Stimulated activated CD8-positive, alpha-beta memory T cell treated with anti-CD3 and anti-CD28 coated beads, Interleukin-15, amount 100 ng/mL, for 24 hours (primary cell): ENCODE measurements at regions not wholly inside any gene's neighbourhood (a gene's known extent, or its start where the extent isn't known, plus 50 kb on each side); places are given as distances from the start of the nearest gene placed in this dataset.
"Not testable (repeated sequence)": the region's sequence is repeated elsewhere in the genome, so short reads cannot be mapped to it uniquely, and the experiment has no call there.

Experiments used
- DNase-seq: peaks from one replicate; pipeline ENCODE4 v3.0.0-alpha.2; 2020; ENCODE audit warnings: low read depth

DNA sequence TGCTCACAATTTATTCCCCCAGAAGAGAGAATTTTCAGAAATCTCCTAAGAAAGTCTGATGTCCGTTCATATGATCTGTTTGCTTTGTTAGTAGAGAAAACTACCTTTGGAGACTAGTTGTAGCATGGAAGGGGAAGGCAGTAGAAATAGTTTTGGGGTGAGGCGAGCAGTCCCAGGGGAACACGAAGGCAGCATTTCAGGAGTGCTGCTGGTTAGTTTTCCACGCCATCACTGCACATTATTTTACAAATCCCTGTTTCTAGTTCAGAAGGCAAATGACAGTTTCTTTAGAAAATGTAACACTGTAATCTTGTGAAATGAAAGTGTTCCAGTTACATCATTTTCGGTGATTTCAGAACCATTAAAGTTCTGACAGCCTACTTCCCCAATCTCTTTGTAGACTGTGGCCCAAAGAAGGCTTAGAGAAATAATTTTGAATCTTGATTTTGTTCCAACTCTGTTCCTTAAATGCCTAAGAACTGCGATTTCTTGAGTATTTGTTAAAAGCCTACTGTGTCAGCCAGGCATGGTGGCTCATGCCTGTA, 123.8 kb downstream of the LAT start:
- DNase-seq = not testable (repeated sequence)

DNA sequence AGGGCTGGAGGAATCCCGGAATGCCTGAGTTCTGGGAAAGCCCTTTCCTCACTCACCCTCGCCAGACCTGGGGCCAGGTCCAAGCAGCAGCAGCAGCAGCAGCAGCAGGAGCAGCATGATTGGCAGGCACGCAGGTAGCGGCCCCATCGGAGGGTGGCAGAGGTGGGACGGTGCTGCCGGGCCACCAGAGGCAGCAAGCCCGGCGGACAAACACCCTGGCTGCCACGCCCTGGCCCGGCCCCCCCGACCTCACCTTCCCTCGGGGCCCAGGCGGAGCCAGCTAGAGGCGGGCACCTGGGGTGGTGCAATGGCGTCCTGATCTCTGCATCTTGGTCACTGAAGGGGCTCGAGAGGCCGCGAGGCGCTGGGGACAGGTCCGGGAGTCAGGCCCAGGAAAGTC, 122.4 kb downstream of the LAT start:
- DNase-seq = no peak

DNA sequence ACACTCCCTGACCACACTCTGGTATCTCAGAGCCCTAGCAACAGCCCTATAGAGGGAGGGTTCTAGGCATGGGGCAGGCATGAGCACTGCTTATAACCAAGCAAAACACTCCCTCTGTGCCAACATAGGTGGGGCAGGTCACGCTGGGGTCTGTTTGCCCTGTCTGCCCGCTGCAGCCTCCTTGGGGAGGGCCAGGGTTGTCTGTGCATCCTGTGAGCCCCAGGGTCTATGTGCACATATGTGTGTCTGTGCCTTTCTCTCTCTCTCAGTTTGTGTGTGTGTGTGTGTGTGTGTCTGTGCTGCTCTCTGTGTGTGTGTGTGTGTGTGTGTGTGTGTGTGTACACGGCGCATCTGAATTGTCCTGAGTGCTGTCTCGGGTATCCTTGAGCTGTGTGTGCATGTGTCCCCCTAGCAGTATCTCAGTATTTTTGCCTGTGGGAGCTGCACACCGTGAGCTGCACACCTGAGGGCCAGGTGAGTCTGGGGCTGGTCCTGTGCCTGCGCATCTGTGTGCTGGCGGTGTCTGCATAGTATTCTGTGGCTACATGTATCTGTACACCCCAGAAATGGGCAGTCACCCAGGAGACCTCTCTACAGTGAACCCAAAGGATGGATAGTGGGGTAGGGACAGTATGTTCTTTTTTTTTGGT, 121.5 kb downstream of the LAT start:
- not testable (repeated sequence) for DNase-seq

DNA sequence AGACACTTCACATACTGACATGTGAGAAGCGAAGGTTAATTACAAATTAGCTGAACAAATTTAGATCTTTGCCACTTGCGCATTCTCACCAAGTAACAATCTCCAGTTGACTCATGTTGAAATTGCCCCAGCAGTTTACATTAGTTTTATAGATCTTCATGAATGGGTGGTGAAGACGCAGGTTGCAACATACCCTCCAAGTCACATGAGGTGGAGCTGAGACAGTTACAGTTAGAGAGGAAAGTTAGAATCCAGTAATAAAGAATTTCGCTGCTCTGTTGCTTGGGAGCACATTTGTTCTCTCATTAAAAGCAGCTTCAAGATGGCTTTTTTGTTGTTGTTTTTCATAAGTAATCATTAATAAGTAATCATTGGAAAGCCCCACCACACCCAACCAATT, 119.7 kb downstream of the LAT start:
- not testable (repeated sequence) for DNase-seq

DNA sequence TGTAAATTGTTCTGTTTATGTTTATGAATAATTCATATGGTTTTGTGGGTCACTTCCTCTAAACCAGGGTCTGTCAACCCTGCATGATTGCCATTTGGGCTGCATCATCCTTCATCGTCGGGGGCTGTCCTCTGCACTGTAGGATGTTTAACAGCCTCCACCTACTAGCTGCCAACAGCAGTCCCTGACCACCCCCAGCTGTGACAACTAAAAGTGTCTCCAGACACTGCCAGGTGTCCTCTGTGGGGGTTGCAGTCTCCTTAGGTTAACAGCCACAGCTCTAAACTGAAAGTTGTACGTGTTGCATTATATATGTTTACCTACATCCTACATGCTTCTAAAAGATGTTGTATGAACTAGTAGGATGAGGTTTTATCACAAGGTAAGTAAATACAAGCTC, 113.1 kb downstream of the LAT start:
- not testable (repeated sequence) for DNase-seq

DNA sequence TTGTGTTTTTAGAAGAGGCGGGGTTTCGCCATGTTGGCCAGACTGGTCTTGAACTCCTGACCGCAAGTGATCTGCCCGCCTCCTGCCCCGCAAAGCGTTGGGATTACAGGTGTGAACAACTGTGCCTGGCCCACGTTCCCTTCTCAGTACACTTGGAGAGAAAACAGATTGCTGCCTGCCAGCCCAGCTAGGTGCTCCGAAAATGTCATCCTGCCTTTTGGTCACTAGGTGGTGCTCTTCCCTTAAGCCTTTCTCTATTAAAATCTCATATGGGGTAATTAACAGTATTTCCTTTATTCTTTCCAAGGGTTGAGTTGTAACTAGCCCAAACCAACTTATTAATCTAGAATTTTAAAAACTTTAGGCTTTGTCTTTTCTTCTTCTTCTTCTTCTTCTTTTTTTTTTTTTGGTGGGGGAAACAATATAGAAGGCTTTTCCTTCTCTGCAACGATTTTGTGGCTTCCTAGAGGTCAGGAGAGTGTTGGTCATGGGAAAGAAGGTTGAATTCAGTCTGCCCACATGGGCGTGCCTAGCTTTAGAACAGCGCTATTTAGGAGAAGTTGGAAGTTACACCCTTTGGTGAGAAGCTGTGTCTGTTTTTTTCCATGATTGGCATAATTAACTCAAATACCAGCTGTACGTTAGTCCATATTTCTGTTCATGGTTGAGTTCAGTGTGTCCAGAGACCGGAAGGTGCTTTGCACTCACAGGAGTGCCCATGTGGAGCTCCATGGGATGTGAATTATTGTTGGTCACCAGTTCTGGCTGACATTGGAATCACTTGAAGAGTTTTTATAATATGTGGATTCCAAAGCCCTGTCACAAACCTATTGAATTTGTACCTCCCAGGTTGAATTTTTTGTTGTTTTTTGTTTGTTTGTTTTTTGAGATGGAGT, 110.1 kb downstream of the LAT start:
- DNase-seq = not testable (repeated sequence)

DNA sequence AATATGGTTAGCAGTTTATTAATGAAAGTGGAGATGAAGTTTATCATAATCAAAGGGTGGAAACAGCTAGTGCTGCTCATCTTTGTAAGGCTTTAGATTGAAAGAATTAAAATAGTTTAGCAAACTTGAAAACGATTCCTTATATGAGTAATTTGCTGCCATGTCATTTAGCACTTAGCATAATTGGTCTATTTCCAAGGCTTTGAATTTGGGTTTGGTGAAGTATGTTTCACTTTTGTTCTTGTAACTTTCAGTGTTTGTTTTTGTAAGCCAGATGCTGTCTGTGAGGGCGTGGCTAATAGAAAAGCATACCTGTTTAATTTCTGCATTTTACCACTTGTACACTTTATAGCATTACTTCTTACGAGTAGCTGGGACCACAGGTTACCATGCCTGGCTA, 109.5 kb downstream of the LAT start:
- not testable (repeated sequence) for DNase-seq

DNA sequence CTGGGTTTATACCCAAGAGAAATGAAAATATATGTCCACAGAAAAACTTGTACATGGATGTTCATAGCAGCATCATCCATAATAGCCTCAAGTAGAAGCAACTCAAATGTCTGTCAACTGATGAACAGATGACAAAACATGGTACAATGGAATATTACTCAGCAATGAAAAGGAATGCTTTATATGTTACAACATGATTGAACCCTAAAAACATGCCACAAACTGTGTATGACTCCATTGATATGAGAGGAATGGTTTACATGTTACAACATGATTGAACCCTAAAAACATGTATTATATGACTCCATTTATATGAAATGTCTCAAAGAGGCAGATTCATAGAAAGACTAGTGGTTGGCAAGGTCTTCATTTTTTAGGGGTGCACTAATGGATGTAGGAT, 104.8 kb downstream of the LAT start:
- DNase-seq = not testable (repeated sequence)

DNA sequence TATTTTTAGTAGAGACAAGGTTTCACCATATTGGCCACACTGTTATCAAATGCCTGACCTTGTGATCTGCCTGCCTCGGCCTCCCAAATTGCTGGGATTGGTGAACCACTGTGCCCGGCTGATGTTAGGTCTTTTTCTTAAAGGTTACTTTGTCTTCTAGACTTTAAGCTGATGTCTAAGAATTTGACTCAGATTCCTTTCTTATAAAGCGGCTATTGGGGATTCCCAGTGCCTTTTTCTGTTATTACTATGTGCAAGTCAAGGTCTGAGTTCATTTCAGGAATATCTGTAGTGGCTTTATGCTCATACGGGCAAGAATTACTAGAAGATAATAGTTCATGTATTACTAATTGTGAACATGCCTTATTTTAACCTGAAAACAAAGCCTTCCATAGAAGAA, 102.8 kb downstream of the LAT start:
- DNase-seq = not testable (repeated sequence)

DNA sequence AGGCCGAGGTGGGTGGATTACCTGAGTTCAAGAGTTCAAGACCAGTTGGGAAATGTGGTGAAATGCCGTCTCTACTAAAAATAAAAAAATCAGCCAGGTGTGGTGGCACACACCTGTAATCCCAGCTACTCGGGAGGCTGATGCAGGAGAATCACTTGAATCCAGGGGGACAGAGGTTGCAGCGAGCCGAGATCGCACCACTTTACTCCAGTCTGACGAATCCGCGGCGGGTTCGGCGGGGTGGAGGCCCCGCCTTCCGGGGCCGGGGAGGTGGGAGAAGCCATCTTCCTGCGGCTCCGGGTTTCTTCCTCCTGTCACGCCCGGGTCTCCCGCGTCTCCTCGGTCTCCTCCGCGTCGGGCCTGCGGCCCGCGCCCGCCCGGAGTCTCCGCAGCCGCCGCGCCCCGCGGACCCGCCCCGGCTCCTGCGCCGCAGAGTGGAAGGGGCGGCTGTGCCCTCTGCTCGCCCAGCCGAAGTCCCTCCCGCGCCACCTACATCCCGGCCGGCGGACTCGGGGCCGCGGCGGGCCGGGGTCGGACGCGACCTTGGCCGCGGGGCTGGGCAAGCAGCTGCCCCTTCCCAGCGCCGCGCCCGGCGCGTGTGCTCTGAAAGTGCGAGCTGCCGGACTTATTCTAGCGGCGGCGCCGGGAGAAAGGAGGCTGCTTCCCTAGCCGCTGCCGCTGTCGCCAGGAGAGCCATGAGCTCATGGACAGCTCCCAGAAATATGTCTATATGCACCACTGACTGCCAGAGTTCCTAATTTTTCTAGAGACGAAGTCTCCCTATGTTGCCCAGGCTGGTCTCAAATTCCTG, 97.2 kb downstream of the LAT start:
- DNase-seq = not testable (repeated sequence)

DNA sequence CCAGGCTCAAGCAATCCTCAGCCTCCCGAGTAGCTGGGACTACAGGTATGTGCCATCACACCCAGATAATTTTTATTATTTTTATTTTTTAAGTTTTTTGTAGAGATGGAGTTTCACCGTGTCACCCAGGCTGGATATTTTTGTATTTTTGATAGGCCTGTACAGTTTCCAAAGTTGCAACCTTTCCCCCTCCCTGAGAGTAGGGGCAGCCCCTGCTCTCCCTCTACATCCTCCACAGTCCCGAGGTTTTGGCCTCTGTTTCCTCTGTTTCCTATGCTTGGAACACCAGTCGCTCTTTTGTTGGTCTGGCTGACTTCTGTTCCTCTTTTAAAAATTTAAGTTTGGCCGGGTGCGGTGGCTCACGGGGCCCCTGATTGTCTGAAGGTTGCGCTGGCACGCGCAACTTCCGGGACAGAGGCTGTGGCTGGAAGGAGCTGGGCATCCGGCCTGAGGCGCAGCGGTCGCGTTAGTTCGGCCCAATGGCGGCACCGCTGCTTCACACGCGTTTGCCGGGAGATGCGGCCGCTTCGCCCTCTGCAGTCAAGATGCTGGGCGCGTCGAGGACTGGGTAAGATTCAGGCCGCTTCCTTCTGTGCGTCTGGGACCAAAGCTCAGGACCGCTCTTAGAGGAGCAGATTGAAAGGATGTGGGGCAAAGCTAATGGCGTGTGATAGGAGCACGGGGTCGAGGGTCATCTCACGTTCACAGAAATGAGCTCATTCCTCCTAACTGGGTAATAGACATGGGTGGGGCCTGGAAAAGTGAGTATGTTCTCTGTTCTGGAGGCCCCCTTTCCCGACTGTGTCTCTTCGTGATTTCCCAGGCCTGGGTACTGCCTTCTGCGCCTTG, 89.9 kb downstream of the LAT start:
- DNase-seq = not testable (repeated sequence)

DNA sequence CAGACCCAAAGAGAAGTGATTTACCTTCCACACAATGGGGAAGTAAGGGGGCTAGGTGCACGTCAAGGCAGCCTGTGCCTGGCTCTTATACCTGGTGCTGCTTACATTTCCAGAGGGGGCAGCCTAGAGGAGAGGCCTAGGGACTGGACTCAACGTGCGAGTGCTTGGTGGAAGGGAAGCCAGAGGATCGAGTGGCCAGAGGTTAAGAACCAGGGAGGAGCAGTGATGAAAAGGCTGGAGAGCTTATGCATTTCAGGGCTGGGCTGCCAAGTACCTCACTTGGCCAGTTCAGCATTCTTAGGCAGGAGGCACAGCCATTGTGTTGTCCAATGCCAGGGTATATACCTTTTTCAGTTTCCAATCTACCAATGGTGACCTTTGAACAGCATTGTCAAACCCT, 77.4 kb downstream of the LAT start:
- DNase-seq = not testable (repeated sequence)

DNA sequence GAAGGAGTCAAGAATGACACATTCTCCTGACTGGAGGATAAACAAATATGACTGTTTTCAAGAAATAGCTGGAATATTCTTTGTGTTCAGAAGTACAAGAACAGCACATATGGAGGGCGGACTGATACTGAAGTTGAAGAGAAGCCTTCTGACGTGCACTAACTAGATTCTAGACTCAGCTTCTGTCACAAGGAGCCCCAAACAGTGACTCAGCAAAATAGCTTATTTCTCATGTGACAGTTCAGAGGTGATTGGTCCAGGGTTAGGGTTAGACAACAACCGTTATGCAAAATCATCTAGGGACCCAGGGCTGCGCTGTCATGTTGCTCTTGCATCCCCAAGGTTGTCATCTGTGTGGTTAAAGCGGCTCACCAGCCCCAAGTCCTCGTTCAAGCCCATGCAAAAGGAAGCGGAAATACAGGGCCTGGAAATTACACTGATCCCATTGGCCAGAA, 76.6 kb downstream of the LAT start:
- DNase-seq = not testable (repeated sequence)

DNA sequence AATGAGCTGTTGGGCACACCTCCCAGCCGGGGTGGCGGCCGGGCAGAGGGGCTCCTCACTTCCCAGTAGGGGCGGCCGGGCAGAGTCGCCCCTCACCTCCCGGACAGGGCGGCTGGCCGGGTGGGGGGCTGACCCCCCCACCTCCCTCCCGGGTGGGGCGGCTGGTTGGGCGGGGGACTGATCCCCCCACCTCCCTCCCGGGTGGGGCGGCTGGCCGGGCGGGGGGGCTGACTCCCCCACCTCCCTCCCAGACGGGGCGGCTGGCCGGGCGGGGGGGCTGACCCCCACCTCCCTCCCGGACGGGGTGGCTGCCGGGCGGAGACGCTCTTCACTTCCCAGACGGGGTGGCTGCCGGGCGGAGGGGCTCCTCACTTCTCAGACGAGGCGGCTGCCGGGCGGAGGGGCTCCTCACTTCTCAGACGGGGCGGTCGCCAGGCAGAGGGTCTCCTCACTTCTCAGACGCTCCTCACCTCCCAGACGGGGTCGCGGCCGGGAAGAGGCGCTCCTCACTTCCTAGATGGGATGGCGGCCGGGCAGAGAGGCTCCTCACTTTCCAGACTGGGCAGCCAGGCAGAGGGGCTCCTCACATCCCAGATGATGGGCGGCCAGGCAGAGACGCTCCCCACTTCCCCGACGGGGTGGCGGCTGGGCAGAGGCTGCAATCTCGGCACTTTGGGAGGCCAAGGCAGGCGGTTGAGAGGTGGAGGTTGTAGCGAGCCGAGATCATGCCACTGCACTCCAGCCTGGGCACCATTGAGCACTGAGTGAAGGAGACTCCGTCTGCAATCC, 75.4 kb downstream of the LAT start:
- not testable (repeated sequence) for DNase-seq

DNA sequence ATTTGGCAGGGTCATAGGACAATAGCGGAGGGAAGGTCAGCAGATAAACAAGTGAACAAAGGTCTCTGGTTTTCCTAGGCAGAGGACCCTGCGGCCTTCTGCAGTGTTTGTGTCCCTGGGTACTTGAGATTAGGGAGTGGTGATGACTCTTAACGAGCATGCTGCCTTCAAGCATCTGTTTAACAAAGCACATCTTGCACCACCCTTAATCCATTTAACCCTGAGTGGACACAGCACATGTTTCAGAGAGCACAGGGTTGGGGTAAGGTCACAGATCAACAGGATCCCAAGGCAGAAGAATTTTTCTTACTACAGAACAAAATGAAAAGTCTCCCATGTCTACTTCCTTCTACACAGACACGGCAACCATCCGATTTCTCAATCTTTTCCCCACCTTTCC, 74.7 kb downstream of the LAT start:
- DNase-seq = not testable (repeated sequence)
